GM20000 (cell line): ENCODE measurements at regions not wholly inside any gene's neighbourhood (a gene's known extent, or its start where the extent isn't known, plus 50 kb on each side); places are given as distances from the start of the nearest gene placed in this dataset.

Experiments
- DNase-seq: peaks from one replicate; pipeline ENCODE4 v3.0.0; 2012; ENCODE audit warnings: low spot score
- CTCF ChIP-seq: IDR thresholded peaks from 2 replicates; pipeline ENCODE4 v1.5.1; 2012; ENCODE audit warnings: mild to moderate bottlenecking, control low read depth; ENCODE audit errors: extremely low read depth, missing control alignments

GRCh38 chr10:90420637-90421318, 437.1 kb downstream of the HTR7 start:
- TF ChIP-seq CTCF: no peak

GRCh38 chr10:90421874-90422273, 436.0 kb downstream of the HTR7 start:
- DNase-seq: no peak
- no peak for TF ChIP-seq CTCF

More at GRCh38 chr10:90420637-90421318, 437.1 kb downstream of the HTR7 start:
- no peak for DNase-seq

GRCh38 chr10:90424730-90425129, 433.1 kb downstream of the HTR7 start:
- no peak for DNase-seq
- TF ChIP-seq CTCF: no peak

- no peak for DNase-seq
- TF ChIP-seq CTCF: no peak
Measured at GRCh38 chr10:90430186-90430585, 427.7 kb downstream of the HTR7 start.

GRCh38 chr10:90432866-90433265, 425.0 kb downstream of the HTR7 start:
- no peak for TF ChIP-seq CTCF
- no peak for DNase-seq

- no peak for TF ChIP-seq CTCF
- no peak for DNase-seq
Measured at GRCh38 chr10:90435296-90435695, 422.5 kb downstream of the HTR7 start.

GRCh38 chr10:90437452-90437851, 420.4 kb downstream of the HTR7 start:
- no peak for TF ChIP-seq CTCF
- DNase-seq: no peak
